Tibial nerve (tissue), 4 donors: ENCODE measurements at regions not wholly inside any gene's neighbourhood (a gene's known extent, or its start where the extent isn't known, plus 50 kb on each side); places are given as distances from the start of the nearest gene placed in this dataset.

Source experiments
- DNase-seq, 2 donors: peaks; one replicate each; pipeline ENCODE4 v3.0.0-alpha.2; 2019; ENCODE audit warnings: low spot score in 2 of 2
- H3K27ac ChIP-seq, 4 donors: fragments of 200-600 bp; sonication (generic) in 3 of 4; one replicate each; pipeline ENCODE4 v1.5.1; 2017 to 2019; ENCODE audit warnings: mild to moderate bottlenecking in 1 of 4
- H3K27me3 ChIP-seq, 2 donors: fragments of 200-600 bp; sonication (generic) in 1 of 2; one replicate each; pipeline versions ENCODE4 v1.5.1 to v1.6.0; 2017 to 2019
- H3K36me3 ChIP-seq, 3 donors: fragments of 200-600 bp; sonication (generic); one replicate each; pipeline ENCODE4 v1.5.1; 2018 to 2019
- H3K4me1 ChIP-seq, 4 donors: fragments of 200-600 bp; sonication (generic) in 3 of 4; one replicate each; pipeline ENCODE4 v1.5.1; 2017 to 2019
- H3K4me3 ChIP-seq, 4 donors: fragments of 200-600 bp; sonication (generic) in 3 of 4; one replicate each; pipeline ENCODE4 v1.5.1; 2017 to 2019; ENCODE audit warnings: mild to moderate bottlenecking in 1 of 4, moderate library complexity in 1 of 4
- H3K9me3 ChIP-seq, 4 donors: fragments of 200-600 bp; sonication (generic) in 3 of 4; one replicate each; pipeline ENCODE4 v1.5.1; 2017 to 2019
- EP300 ChIP-seq, 2 donors: sonication (generic); formaldehyde crosslinking; IDR thresholded peaks; one replicate each; pipeline ENCODE4 v1.6.1; 2017; ENCODE audit warnings: antibody characterized with exemption in 2 of 2, mild to moderate bottlenecking in 1 of 2
- POLR2A ChIP-seq, 2 donors: fragments of 450-650 bp; IDR thresholded peaks; one replicate each; pipeline ENCODE4 v1.6.1; 2017; ENCODE audit warnings: antibody characterized with exemption in 2 of 2, mild to moderate bottlenecking in 2 of 2, moderate library complexity in 2 of 2
- WGBS, 2 donors: methylation state at CpG; one replicate each; pipeline ENCODE4 v1.1.5; 2018; 5-methylcytosine and 5-hydroxymethylcytosine counted together
- TF ChIP-seq, protein P1 (sequence below), 5 experiments: fragments of 200-600 bp in 3 of 5; fragments of 450-650 bp in 2 of 5; sonication (generic) in 3 of 5; IDR thresholded peaks; one replicate each; pipeline ENCODE4 v1.5.1; 2016 to 2019; ENCODE audit warnings: antibody characterized with exemption in 5 of 5, mild to moderate bottlenecking in 3 of 5, moderate library complexity in 2 of 5

GRCh38 chr9:103894184-103894583 lies 199.9 kb upstream of the SMC2 start:
- Histone ChIP-seq H3K4me1 (no peaks in the 10 kb centered on the region), H3K27me3 (no peaks in the 10 kb centered on the region), H3K4me3 (no peak overlapping the region), H3K9me3 (no peaks in the 10 kb centered on the region), H3K36me3 (no peaks in the 10 kb centered on the region), H3K27ac (no peak overlapping the region)
- 37 to 45% methylated on average over 2 of the region's 2 CpGs for WGBS, 2 donors
- no peak for TF ChIP-seq EP300 (IDR thresholded peaks at IDR 0.05)
- no peak for TF ChIP-seq POLR2A (IDR thresholded peaks at IDR 0.05)
- TF ChIP-seq, protein P1, sequence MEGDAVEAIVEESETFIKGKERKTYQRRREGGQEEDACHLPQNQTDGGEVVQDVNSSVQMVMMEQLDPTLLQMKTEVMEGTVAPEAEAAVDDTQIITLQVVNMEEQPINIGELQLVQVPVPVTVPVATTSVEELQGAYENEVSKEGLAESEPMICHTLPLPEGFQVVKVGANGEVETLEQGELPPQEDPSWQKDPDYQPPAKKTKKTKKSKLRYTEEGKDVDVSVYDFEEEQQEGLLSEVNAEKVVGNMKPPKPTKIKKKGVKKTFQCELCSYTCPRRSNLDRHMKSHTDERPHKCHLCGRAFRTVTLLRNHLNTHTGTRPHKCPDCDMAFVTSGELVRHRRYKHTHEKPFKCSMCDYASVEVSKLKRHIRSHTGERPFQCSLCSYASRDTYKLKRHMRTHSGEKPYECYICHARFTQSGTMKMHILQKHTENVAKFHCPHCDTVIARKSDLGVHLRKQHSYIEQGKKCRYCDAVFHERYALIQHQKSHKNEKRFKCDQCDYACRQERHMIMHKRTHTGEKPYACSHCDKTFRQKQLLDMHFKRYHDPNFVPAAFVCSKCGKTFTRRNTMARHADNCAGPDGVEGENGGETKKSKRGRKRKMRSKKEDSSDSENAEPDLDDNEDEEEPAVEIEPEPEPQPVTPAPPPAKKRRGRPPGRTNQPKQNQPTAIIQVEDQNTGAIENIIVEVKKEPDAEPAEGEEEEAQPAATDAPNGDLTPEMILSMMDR (IDR thresholded peaks at IDR 0.05), result no peak
- DNase-seq, result no peak

GRCh38 chr9:103898550-103898949 lies 195.6 kb upstream of the SMC2 start:
- 53 to 59% methylated on average over 1 of the region's 1 CpG for WGBS, 2 donors
- Histone ChIP-seq H3K9me3 (no peaks in the 10 kb centered on the region), H3K4me1 (no peaks in the 10 kb centered on the region), H3K36me3 (no peaks in the 10 kb centered on the region), H3K27ac (no peak overlapping the region), H3K27me3 (no peaks in the 10 kb centered on the region), H3K4me3 (no peak overlapping the region)
- DNase-seq, result no peak
- no peak for TF ChIP-seq EP300 (IDR thresholded peaks at IDR 0.05)
- no peak for TF ChIP-seq POLR2A (IDR thresholded peaks at IDR 0.05)
- TF ChIP-seq, protein P1 (IDR thresholded peaks at IDR 0.05), result no peak

DNA sequence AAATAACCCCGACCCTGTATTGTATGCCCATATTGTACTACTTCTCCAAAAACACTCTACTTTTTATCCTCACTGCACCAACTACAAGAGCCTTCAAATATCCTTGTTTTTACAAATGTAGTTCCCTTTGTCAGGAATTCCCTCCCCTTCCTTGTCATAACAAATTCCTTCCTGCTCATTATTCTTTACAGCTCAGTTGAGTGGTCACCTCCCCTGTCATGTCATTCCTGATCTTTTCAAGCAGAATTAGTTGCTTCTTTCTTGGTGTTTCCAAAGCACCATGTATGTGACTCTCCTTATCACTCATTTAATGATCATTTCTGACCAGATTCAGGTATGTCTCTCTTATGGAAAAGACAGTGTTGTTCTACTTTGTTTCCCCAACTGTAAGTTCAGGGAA lies 194.2 kb upstream of the SMC2 start:
- 52 to 55% methylated on average over 1 of the region's 1 CpG for WGBS, 2 donors
- Histone ChIP-seq H3K9me3 (no peaks in the 10 kb centered on the region), H3K27me3 (no peaks in the 10 kb centered on the region), H3K4me1 (no peaks in the 10 kb centered on the region), H3K27ac (no peak overlapping the region), H3K36me3 (no peaks in the 10 kb centered on the region), H3K4me3 (no peak overlapping the region)
- TF ChIP-seq POLR2A (IDR thresholded peaks at IDR 0.05) (no peak), EP300 (IDR thresholded peaks at IDR 0.05) (no peak)
- TF ChIP-seq, protein P1 (IDR thresholded peaks at IDR 0.05), result no peak
- DNase-seq, result no peak

DNA sequence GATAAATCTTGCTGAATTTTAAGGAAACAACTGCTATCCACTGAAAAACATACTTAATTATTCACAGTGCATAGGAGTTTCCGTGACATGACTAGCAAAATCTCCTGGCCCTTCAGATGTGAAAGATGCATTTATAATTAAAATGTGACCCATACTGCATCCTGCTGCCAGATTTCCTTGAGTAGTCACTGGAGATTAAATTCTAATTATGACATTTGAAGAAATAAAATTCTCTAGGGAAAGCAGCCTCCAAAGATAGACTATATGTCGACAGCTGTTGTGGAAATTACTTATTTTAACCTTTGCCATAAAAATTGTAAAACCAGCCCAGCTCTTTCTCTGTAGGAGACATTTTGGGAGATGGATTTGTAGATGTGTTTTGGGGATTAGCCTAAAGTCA lies 193.6 kb upstream of the SMC2 start:
- no peak for DNase-seq
- H3K4me3 ChIP-seq, result no peak overlapping the region
- WGBS, 2 donors, result 28 to 37% methylated on average over 2 of the region's 2 CpGs
- no peaks in the 10 kb centered on the region for H3K4me1 ChIP-seq
- TF ChIP-seq EP300 (IDR thresholded peaks at IDR 0.05) (no peak), POLR2A (IDR thresholded peaks at IDR 0.05) (no peak)
- TF ChIP-seq, protein P1 (IDR thresholded peaks at IDR 0.05), result no peak
- H3K9me3 ChIP-seq, result no peaks in the 10 kb centered on the region
- H3K36me3 ChIP-seq, result no peaks in the 10 kb centered on the region
- no peak overlapping the region for H3K27ac ChIP-seq
- H3K27me3 ChIP-seq, result no peaks in the 10 kb centered on the region

- DNase-seq, result no peak
- 79% methylated on average over 2 of the region's 2 CpGs for WGBS, 2 donors
- no peak for TF ChIP-seq POLR2A (IDR thresholded peaks at IDR 0.05)
- TF ChIP-seq, protein P1 (IDR thresholded peaks at IDR 0.05), result no peak
- no peak for TF ChIP-seq EP300 (IDR thresholded peaks at IDR 0.05)
- no peaks in the 10 kb centered on the region for H3K36me3 ChIP-seq
- no peak overlapping the region for H3K27ac ChIP-seq
- no peaks in the 10 kb centered on the region for H3K9me3 ChIP-seq
- no peaks in the 10 kb centered on the region for H3K4me1 ChIP-seq
- no peaks in the 10 kb centered on the region for H3K27me3 ChIP-seq
- H3K4me3 ChIP-seq, result no peak overlapping the region
Measured at GRCh38 chr9:103902263-103902662, 191.8 kb upstream of the SMC2 start.
